Omental fat pad (tissue), 3 donors: ENCODE measurements at regions not wholly inside any gene's neighbourhood (a gene's known extent, or its start where the extent isn't known, plus 50 kb on each side); places are given as distances from the start of the nearest gene placed in this dataset.

Source experiments
- ATAC-seq: fragments of 150-250 bp; one replicate; pipeline ENCODE4 v1.9.1; 2016; ENCODE audit warnings: mild to moderate bottlenecking, moderate library complexity; ENCODE audit not compliant: low FRiP score
- DNase-seq: peaks from one replicate; pipeline ENCODE4 v3.0.0-alpha.2; 2019; ENCODE audit warnings: low spot score
- CTCF ChIP-seq, 3 donors: fragments of 450-650 bp; IDR thresholded peaks; one replicate each; pipeline ENCODE4 v1.5.1; 2016 to 2017; ENCODE audit warnings: antibody characterized with exemption in 3 of 3, mild to moderate bottlenecking in 3 of 3, moderate library complexity in 2 of 3

GRCh38 chr9:135335691-135336181 is 143.8 kb upstream of the PPP1R26 start:
- TF ChIP-seq CTCF (IDR thresholded peaks at IDR 0.05) = no peak
- DNase-seq (no peak), ATAC-seq (no peak)

GRCh38 chr9:135336722-135337527 is 142.7 kb upstream of the PPP1R26 start:
- DNase-seq (no peak), ATAC-seq (no peak)
- TF ChIP-seq CTCF (IDR thresholded peaks at IDR 0.05) = no peak

- TF ChIP-seq CTCF (IDR thresholded peaks at IDR 0.05) = no peak
- DNase-seq (no peak), ATAC-seq (no peak)
Observed at GRCh38 chr9:135338546-135338945, 141.0 kb upstream of the PPP1R26 start.

GRCh38 chr9:135339378-135339973 is 140.1 kb upstream of the PPP1R26 start:
- DNase-seq (no peak), ATAC-seq (no peak)
- no peak for TF ChIP-seq CTCF (IDR thresholded peaks at IDR 0.05)

- DNase-seq = no peak
- ATAC-seq = no peak
- no peak for TF ChIP-seq CTCF (IDR thresholded peaks at IDR 0.05)
Observed at GRCh38 chr9:135340143-135340655, 139.4 kb upstream of the PPP1R26 start.

- ATAC-seq = no peak
- DNase-seq = no peak
- TF ChIP-seq CTCF (IDR thresholded peaks at IDR 0.05) = no peak
Observed at GRCh38 chr9:135340726-135341475, 138.7 kb upstream of the PPP1R26 start.
